Gastrocnemius medialis (tissue), 4 donors: ENCODE measurements at regions not wholly inside any gene's neighbourhood (a gene's known extent, or its start where the extent isn't known, plus 50 kb on each side); places are given as distances from the start of the nearest gene placed in this dataset.

Source experiments
- POLR2A ChIP-seq, 2 donors: fragments of 450-650 bp; IDR thresholded peaks; one replicate each; pipeline ENCODE4 v1.6.1; 2017; ENCODE audit warnings: antibody characterized with exemption in 2 of 2, mild to moderate bottlenecking in 2 of 2, moderate library complexity in 2 of 2
- TF ChIP-seq, protein P1 (sequence below), 5 experiments: fragments of 450-650 bp in 3 of 5; fragments of 200-600 bp in 2 of 5; sonication (generic) in 2 of 5; IDR thresholded peaks in 4 of 5; conservative IDR thresholded peaks in 1 of 5; 1 replicate in 4 of 5; 2 replicates in 1 of 5; pipeline ENCODE4 v1.5.1; 2016 to 2019; ENCODE audit warnings: antibody characterized with exemption in 5 of 5, mild to moderate bottlenecking in 3 of 5, moderate library complexity in 3 of 5

DNA sequence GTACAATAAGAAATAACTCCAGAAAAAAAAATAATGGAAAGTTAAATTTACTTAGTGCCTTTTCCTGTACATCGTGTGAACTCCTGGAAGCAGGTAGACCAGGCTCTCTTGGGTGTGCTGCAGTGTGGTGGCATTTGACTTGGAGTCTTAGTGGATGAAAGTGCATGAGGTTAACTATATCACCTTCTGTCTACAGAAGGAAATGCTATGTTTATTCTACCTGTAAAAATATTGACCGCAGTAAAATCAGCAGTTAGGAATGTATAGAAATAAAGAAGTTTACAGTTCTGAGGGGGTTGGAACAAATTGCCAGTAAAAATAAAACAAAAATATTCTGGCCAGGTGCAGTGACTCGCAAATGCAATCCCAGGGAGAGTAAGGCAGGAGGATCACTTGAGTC lies 722.1 kb downstream of the LIG4 start:
- TF ChIP-seq, protein P1, sequence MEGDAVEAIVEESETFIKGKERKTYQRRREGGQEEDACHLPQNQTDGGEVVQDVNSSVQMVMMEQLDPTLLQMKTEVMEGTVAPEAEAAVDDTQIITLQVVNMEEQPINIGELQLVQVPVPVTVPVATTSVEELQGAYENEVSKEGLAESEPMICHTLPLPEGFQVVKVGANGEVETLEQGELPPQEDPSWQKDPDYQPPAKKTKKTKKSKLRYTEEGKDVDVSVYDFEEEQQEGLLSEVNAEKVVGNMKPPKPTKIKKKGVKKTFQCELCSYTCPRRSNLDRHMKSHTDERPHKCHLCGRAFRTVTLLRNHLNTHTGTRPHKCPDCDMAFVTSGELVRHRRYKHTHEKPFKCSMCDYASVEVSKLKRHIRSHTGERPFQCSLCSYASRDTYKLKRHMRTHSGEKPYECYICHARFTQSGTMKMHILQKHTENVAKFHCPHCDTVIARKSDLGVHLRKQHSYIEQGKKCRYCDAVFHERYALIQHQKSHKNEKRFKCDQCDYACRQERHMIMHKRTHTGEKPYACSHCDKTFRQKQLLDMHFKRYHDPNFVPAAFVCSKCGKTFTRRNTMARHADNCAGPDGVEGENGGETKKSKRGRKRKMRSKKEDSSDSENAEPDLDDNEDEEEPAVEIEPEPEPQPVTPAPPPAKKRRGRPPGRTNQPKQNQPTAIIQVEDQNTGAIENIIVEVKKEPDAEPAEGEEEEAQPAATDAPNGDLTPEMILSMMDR (IDR thresholded peaks at IDR 0.05 in 4 of 5, conservative IDR thresholded peaks at IDR 0.05 in 1 of 5) = no peak
- no peak for TF ChIP-seq POLR2A (IDR thresholded peaks at IDR 0.05)
